PC-9 (cell line): ENCODE measurements at regions not wholly inside any gene's neighbourhood (a gene's known extent, or its start where the extent isn't known, plus 50 kb on each side); places are given as distances from the start of the nearest gene placed in this dataset.

Experiments used
- BruUV-seq: library from RNA; stranded (reverse); fragments of 400-500 nt; replicated peaks from 2 replicates; lab custom pipeline; 2021; lab: Mats Ljungman, UMichigan
- CTCF ChIA-PET: fragments of 300-600 bp; sonication (Branson Sonifier 250); formaldehyde crosslinking; loops from one replicate; lab custom pipeline; 2022; ENCODE audit warnings: antibody characterized with exemption; lab: Charles Lee
- POLR2A ChIA-PET: fragments of 300-600 bp; sonication (Branson Sonifier 250); formaldehyde crosslinking; loops from one replicate; lab custom pipeline; 2022; ENCODE audit warnings: antibody characterized with exemption; ENCODE audit not compliant: unreplicated experiment; lab: Charles Lee
- DNase-seq, 2 experiments: peaks; one replicate each; pipeline versions ENCODE4 v3.0.0 to v3.0.0-alpha.2; 2015 to 2022; ENCODE audit warnings: mixed read lengths in 1 of 2
- H2AFZ ChIP-seq: fragments of 200-600 bp; sonication (generic); 2 replicates; pipeline ENCODE4 v1.8.1; 2017; ENCODE audit warnings: antibody characterized with exemption
- H3F3A ChIP-seq: fragments of 200-600 bp; sonication (generic); 2 replicates; pipeline ENCODE4 v1.8.1; 2017; ENCODE audit warnings: antibody characterized with exemption, mild to moderate bottlenecking, low read depth; ENCODE audit not compliant: insufficient read depth
- H3K27ac ChIP-seq: fragments of 200-600 bp; sonication (generic); 2 replicates; pipeline ENCODE4 v1.6.1; 2016; ENCODE audit warnings: mixed run types
- H3K27me3 ChIP-seq: fragments of 200-600 bp; sonication (generic); 2 replicates; pipeline ENCODE4 v1.6.1; 2016; ENCODE audit warnings: low read depth, mixed run types; ENCODE audit not compliant: insufficient read depth
- H3K36me3 ChIP-seq: fragments of 200-600 bp; sonication (generic); 2 replicates; pipeline ENCODE4 v1.6.1; 2016; ENCODE audit warnings: low read depth, mixed run types
- H3K4me1 ChIP-seq: fragments of 200-600 bp; sonication (generic); replicated peaks from 2 replicates; pipeline ENCODE4 v1.6.1; 2016; ENCODE audit warnings: mixed run types; ENCODE audit not compliant: insufficient read depth
- H3K4me2 ChIP-seq: fragments of 200-600 bp; sonication (generic); 2 replicates; pipeline ENCODE4 v1.6.1; 2017; ENCODE audit warnings: mixed run types
- H3K4me3 ChIP-seq: fragments of 200-600 bp; sonication (generic); 2 replicates; pipeline ENCODE4 v1.6.1; 2016; ENCODE audit warnings: mixed run types
- H3K79me2 ChIP-seq: fragments of 200-600 bp; sonication (generic); 2 replicates; pipeline ENCODE4 v1.6.1; 2017; ENCODE audit warnings: low read depth, mixed run types
- H3K9me2 ChIP-seq: fragments of 200-600 bp; sonication (generic); 2 replicates; pipeline ENCODE4 v1.8.1; 2017; ENCODE audit warnings: mild to moderate bottlenecking; ENCODE audit not compliant: insufficient read depth
- H3K9me3 ChIP-seq: fragments of 200-600 bp; sonication (generic); 2 replicates; pipeline ENCODE4 v1.8.1; 2016; ENCODE audit warnings: low read depth; ENCODE audit not compliant: insufficient read depth
- H4K20me1 ChIP-seq: fragments of 200-600 bp; sonication (generic); 2 replicates; pipeline ENCODE4 v1.8.1; 2017; ENCODE audit not compliant: insufficient read depth
- CTCF ChIP-seq: fragments of 200-600 bp; sonication (generic); conservative IDR thresholded peaks from 2 replicates; pipeline ENCODE4 v1.6.1; 2017; ENCODE audit warnings: mixed run types, antibody characterized with exemption, mild to moderate bottlenecking, moderate library complexity
- EZH2 ChIP-seq: fragments of 200-600 bp; sonication (generic); IDR thresholded peaks from 2 replicates; pipeline ENCODE4 v1.8.0; 2017; ENCODE audit warnings: antibody characterized with exemption, low read depth
- intact Hi-C: fragments of 100-400 bp; cut with micrococcal nuclease; formaldehyde crosslinking; loops from one replicate; pipeline ENCODE4 v1.10.0; 2022; ENCODE audit not compliant: unreplicated experiment

- Histone ChIP-seq H2AFZ (no peak overlapping the region), H3K27me3 (no peaks in the 10 kb centered on the region), H3K4me2 (no peak overlapping the region), H3K9me3 (no peaks in the 10 kb centered on the region), H3K9me2 (no peaks in the 10 kb centered on the region), H3K4me1 (no peaks in the 10 kb centered on the region), H3K36me3 (no peaks in the 10 kb centered on the region), H4K20me1 (no peaks in the 10 kb centered on the region), H3K27ac (no peak overlapping the region), H3K79me2 (no peaks in the 10 kb centered on the region), H3F3A (no peaks in the 10 kb centered on the region), H3K4me3 (no peak overlapping the region)
- intact Hi-C loops = no loop called here
- BruUV-seq = no TSS peak
- TF ChIP-seq CTCF = no peak
- POLR2A ChIA-PET = no interaction called here
- CTCF ChIA-PET = no interaction called here
- DNase-seq = no peak
These were observed 250.3 kb upstream of the EDNRB start for GRCh38 chr13:78168981-78169380.

GRCh38 chr13:78161266-78161665, 242.6 kb upstream of the EDNRB start:
- H3K36me3 ChIP-seq = no peaks in the 10 kb centered on the region
- H3K4me1 ChIP-seq = no peaks in the 10 kb centered on the region
- no peak overlapping the region for H3K4me2 ChIP-seq
- no peaks in the 10 kb centered on the region for H3F3A ChIP-seq
- H3K9me2 ChIP-seq = no peaks in the 10 kb centered on the region
- TF ChIP-seq EZH2 (no peak), CTCF (no peak)
- H4K20me1 ChIP-seq = no peaks in the 10 kb centered on the region
- H3K27me3 ChIP-seq = no peaks in the 10 kb centered on the region
- no peak overlapping the region for H3K27ac ChIP-seq
- H3K79me2 ChIP-seq = no peaks in the 10 kb centered on the region
- H3K9me3 ChIP-seq = no peaks in the 10 kb centered on the region
- BruUV-seq = no TSS peak
- DNase-seq = no peak
- no peak overlapping the region for H2AFZ ChIP-seq
- no peak overlapping the region for H3K4me3 ChIP-seq
- ChIA-PET CTCF (no interaction called here), POLR2A (no interaction called here)
- intact Hi-C loops = no loop called here

GRCh38 chr13:78160793-78161192, 242.2 kb upstream of the EDNRB start:
- TF ChIP-seq EZH2 (no peak), CTCF (no peak)
- no peaks in the 10 kb centered on the region for H3K9me2 ChIP-seq

More at GRCh38 chr13:78160793-78161192, 242.2 kb upstream of the EDNRB start:
- intact Hi-C loops = no loop called here
- POLR2A ChIA-PET = no interaction called here
- no peaks in the 10 kb centered on the region for H3K9me3 ChIP-seq
- H3K36me3 ChIP-seq = no peaks in the 10 kb centered on the region
- CTCF ChIA-PET = no interaction called here
- BruUV-seq = no TSS peak
- H2AFZ ChIP-seq = no peak overlapping the region
- H3K27ac ChIP-seq = no peak overlapping the region
- DNase-seq = no peak
- H3K4me2 ChIP-seq = no peak overlapping the region
- H4K20me1 ChIP-seq = no peaks in the 10 kb centered on the region
- H3K79me2 ChIP-seq = no peaks in the 10 kb centered on the region
- H3K4me1 ChIP-seq = no peaks in the 10 kb centered on the region
- no peaks in the 10 kb centered on the region for H3F3A ChIP-seq
- no peaks in the 10 kb centered on the region for H3K27me3 ChIP-seq
- no peak overlapping the region for H3K4me3 ChIP-seq
